Esophagus muscularis mucosa (tissue), 4 donors: ENCODE measurements at regions not wholly inside any gene's neighbourhood (a gene's known extent, or its start where the extent isn't known, plus 50 kb on each side); places are given as distances from the start of the nearest gene placed in this dataset.
A peak's percentile ranks its signal among the peaks of the same experiment; 100 is the strongest.
"Not testable (repeated sequence)": the region's sequence is repeated elsewhere in the genome, so short reads cannot be mapped to it uniquely, and the experiment has no call there.

Experiments used
- DNase-seq: peaks from one replicate; pipeline ENCODE4 v3.0.0-alpha.2; 2017; ENCODE audit errors: extremely low spot score
- H3K27ac ChIP-seq, 4 donors: fragments of 200-600 bp; sonication (generic); replicated peaks in 1 of 4; 1 replicate in 3 of 4; 2 replicates in 1 of 4; pipeline ENCODE4 v1.5.1; 2016 to 2019; ENCODE audit warnings: mild to moderate bottlenecking in 1 of 4
- H3K27me3 ChIP-seq, 4 donors: fragments of 200-600 bp; sonication (generic); one replicate each; pipeline versions ENCODE4 v1.5.1 to v1.6.0; 2016 to 2019
- H3K36me3 ChIP-seq, 4 donors: fragments of 200-600 bp; sonication (generic); one replicate each; pipeline ENCODE4 v1.5.1; 2016 to 2019
- H3K4me1 ChIP-seq, 4 donors: fragments of 200-600 bp; sonication (generic); one replicate each; pipeline ENCODE4 v1.5.1; 2016 to 2019
- H3K4me3 ChIP-seq, 4 donors: fragments of 200-600 bp; sonication (generic); 1 replicate in 2 of 4; 2 replicates in 2 of 4; pipeline ENCODE4 v1.5.1; 2016 to 2019; ENCODE audit warnings: mild to moderate bottlenecking in 4 of 4, moderate library complexity in 1 of 4
- H3K9me3 ChIP-seq, 4 donors: fragments of 200-600 bp; sonication (generic); 1 replicate in 3 of 4; 2 replicates in 1 of 4; pipeline ENCODE4 v1.5.1; 2016 to 2019
- EP300 ChIP-seq: sonication (generic); formaldehyde crosslinking; IDR thresholded peaks from one replicate; pipeline ENCODE4 v1.6.1; 2017; ENCODE audit warnings: antibody characterized with exemption
- POLR2A ChIP-seq: fragments of 450-650 bp; IDR thresholded peaks from one replicate; pipeline ENCODE4 v1.6.1; 2017; ENCODE audit warnings: antibody characterized with exemption, moderate library complexity, mild to moderate bottlenecking, low read depth
- POLR2AphosphoS5 ChIP-seq, 2 donors: sonication (generic); formaldehyde crosslinking; IDR thresholded peaks; one replicate each; pipeline ENCODE4 v1.6.1; 2017; ENCODE audit warnings: antibody characterized with exemption in 2 of 2
- WGBS: methylation state at CpG from one replicate; pipeline ENCODE4 v1.1.5; 2018; 5-methylcytosine and 5-hydroxymethylcytosine counted together
- intact Hi-C: fragments of 100-400 bp; cut with DNase I; formaldehyde crosslinking; loops from one replicate; pipeline ENCODE4 v1.15.1; 2023
- TF ChIP-seq, protein P1 (sequence below), 3 experiments: fragments of 200-600 bp in 2 of 3; fragments of 450-650 bp in 1 of 3; sonication (generic) in 2 of 3; IDR thresholded peaks; one replicate each; pipeline ENCODE4 v1.5.1; 2017 to 2019; ENCODE audit warnings: antibody characterized with exemption in 3 of 3, mild to moderate bottlenecking in 2 of 3, moderate library complexity in 1 of 3

DNA sequence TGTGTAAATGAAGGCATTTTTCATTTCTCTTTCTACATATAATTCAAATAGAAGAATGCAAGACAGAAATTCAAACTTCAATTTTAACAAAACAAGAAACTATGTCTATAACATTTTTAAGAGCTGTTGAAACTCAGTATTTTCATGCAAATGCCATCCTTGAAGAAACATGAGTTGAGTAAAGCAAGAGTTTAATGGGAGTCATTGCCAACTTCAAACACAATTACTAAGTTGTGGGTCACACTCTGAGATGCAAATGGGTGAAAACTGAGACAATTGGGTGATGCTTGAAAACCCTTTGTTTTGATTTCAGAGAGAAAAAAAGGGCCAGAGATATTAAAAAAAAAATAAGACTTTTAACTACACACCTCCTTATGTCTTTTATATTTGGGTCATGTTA is 865.9 kb downstream of the FAT4 start:
- H3K27me3 ChIP-seq, result no peaks in the 10 kb centered on the region
- H3K36me3 ChIP-seq, result no peaks in the 10 kb centered on the region
- no peak overlapping the region for H3K4me3 ChIP-seq
- intact Hi-C loops, result no loop called here
- peaks cover 0 to 37% (median 24%) of the 10 kb centered on the region in 4 donors for H3K4me1 ChIP-seq
- no peaks in the 10 kb centered on the region for H3K9me3 ChIP-seq
- no peak overlapping the region for H3K27ac ChIP-seq
- DNase-seq, result no peak
- TF ChIP-seq, protein P1, sequence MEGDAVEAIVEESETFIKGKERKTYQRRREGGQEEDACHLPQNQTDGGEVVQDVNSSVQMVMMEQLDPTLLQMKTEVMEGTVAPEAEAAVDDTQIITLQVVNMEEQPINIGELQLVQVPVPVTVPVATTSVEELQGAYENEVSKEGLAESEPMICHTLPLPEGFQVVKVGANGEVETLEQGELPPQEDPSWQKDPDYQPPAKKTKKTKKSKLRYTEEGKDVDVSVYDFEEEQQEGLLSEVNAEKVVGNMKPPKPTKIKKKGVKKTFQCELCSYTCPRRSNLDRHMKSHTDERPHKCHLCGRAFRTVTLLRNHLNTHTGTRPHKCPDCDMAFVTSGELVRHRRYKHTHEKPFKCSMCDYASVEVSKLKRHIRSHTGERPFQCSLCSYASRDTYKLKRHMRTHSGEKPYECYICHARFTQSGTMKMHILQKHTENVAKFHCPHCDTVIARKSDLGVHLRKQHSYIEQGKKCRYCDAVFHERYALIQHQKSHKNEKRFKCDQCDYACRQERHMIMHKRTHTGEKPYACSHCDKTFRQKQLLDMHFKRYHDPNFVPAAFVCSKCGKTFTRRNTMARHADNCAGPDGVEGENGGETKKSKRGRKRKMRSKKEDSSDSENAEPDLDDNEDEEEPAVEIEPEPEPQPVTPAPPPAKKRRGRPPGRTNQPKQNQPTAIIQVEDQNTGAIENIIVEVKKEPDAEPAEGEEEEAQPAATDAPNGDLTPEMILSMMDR (IDR thresholded peaks at IDR 0.05), result no peak
- no peak for TF ChIP-seq EP300
- no peak for TF ChIP-seq POLR2AphosphoS5 (IDR thresholded peaks at IDR 0.05)
- no peak for TF ChIP-seq POLR2A

DNA sequence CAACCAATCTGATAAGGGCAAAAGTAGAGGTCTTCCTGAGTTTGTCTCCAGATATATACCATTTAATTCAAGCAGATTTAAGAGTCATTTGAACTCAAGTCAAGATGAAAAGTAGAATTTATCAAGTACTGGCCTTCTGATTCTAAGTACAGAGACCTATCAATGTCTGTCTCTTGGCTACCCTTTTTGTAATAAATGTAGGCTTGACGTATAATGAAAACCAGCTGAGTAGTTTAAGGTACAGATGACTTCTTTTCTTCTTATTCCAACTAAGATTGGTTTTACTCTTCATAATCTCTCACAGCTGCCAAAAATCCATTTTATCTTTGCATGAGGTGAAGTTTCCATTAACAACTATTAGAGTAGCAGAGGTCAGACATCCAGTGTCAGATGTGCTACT is 867.6 kb downstream of the FAT4 start:
- Histone ChIP-seq H3K36me3 (no peaks in the 10 kb centered on the region), H3K4me3 (no peak overlapping the region), H3K4me1 (peaks cover 0 to 37% (median 24%) of the 10 kb centered on the region in 4 donors), H3K27ac (peak overlapping the region in 1 of 4 donors; percentile 12), H3K27me3 (no peaks in the 10 kb centered on the region), H3K9me3 (no peaks in the 10 kb centered on the region)
- DNase-seq, result no peak
- 39% methylated on average over 1 of the region's 1 CpG for WGBS
- intact Hi-C loops, result no loop called here
- no peak for TF ChIP-seq POLR2AphosphoS5 (IDR thresholded peaks at IDR 0.05)

DNA sequence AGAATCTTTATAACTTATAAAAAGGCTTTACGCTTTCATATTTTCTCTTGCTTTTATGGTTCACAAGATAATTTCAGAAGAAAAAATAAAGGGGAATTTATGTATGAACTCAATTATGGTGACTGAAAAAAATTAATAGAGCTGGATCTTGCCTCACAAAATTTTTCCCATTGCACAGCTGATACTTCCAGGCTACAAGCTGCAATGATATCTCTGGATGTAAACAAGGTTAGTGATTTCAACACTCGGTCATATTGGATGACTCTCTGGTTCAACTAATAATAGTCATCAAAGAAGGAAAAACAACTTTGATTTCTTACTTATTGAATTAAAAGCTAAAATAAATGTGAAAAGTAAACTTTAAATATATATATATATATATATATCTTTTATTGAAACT is 868.0 kb downstream of the FAT4 start:
- Histone ChIP-seq H3K4me1 (peaks cover 0 to 37% (median 24%) of the 10 kb centered on the region in 4 donors), H3K27me3 (no peaks in the 10 kb centered on the region), H3K36me3 (no peaks in the 10 kb centered on the region), H3K4me3 (no peak overlapping the region), H3K27ac (peak overlapping the region in 3 of 4 donors; percentile 10 to 51 (median 48)), H3K9me3 (no peaks in the 10 kb centered on the region)
- 73% methylated on average over 2 of the region's 2 CpGs for WGBS
- no peak for DNase-seq
- intact Hi-C loops, result no loop called here
- no peak for TF ChIP-seq POLR2A
- TF ChIP-seq POLR2AphosphoS5 (IDR thresholded peaks at IDR 0.05), result no peak
- no peak for TF ChIP-seq EP300

DNA sequence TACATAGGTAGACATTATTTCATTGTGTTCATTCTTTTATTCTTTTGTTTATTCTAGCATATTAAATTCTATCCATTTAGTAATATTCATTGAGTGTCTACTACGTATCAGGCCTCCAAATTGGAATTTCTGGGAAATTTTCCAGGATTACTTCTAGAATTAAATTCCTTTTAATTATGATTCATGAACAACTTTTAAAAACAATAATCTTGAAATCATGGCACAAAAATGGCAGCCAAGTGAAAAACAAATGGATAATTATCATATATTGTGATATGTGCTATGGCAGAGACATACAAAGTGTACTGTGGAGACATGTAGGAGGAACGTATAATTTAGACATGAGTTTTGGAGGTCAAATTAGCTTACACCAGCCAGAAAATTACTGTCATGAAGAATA is 868.5 kb downstream of the FAT4 start:
- intact Hi-C loops, result no loop called here
- Histone ChIP-seq H3K9me3 (no peaks in the 10 kb centered on the region), H3K27me3 (no peaks in the 10 kb centered on the region), H3K36me3 (no peaks in the 10 kb centered on the region), H3K27ac (peak overlapping the region; percentile 3 to 51 (median 29)), H3K4me3 (no peak overlapping the region), H3K4me1 (peaks cover 0 to 37% (median 24%) of the 10 kb centered on the region in 4 donors)
- TF ChIP-seq POLR2A (no peak), POLR2AphosphoS5 (IDR thresholded peaks at IDR 0.05) (no peak), EP300 (no peak)
- TF ChIP-seq, protein P1 (IDR thresholded peaks at IDR 0.05), result no peak
- 37% methylated on average over 2 of the region's 2 CpGs for WGBS
- DNase-seq, result no peak

DNA sequence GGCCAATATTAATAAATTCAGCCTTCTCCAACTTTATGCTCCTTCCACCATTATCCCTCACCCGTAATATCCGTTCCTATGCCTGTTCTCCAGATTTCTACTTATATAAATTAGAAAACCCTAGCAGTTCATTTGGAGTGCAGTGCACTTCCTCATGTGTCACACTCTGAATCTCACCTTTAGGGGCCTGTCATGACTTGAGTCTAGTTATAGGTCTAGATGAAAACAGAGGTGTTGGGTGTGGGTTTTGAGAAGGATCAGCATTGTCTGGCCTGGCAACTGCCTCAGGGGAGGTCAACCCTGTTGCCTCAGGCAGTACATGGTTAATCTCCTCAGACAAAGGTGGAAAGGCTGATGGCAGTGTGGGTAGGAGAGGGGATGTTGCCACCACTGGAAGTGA is 876.8 kb downstream of the FAT4 start:
- TF ChIP-seq POLR2A, result no peak
- no peak for TF ChIP-seq POLR2AphosphoS5 (IDR thresholded peaks at IDR 0.05)
- TF ChIP-seq EP300, result no peak
- TF ChIP-seq, protein P1 (IDR thresholded peaks at IDR 0.05), result no peak
- Histone ChIP-seq H3K4me3 (no peak overlapping the region), H3K27me3 (no peaks in the 10 kb centered on the region), H3K36me3 (no peaks in the 10 kb centered on the region), H3K27ac (no peak overlapping the region), H3K4me1 (no peaks in the 10 kb centered on the region), H3K9me3 (no peaks in the 10 kb centered on the region)
- no peak for DNase-seq
- intact Hi-C loops, result no loop called here
- 98% methylated on average over 2 of the region's 2 CpGs for WGBS

DNA sequence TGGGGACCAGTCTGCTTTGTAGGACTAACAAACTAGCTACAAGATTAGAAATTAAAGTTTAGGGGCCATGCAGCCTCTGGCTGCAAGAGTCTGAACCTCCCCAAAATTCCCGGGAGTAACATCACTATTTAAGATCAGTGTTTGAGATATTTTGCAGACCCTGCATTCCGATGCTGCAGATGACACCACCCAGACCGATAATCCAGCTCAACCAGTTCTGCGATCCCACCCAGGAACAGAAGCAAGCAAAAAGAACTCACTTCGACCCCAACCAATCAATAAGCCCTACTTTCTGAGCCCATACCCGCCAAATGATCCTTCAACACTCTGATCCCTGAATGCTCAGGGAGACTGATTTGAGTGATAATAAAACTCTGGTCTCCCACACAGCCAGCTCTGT is 877.8 kb downstream of the FAT4 start:
- Histone ChIP-seq H3K9me3 (no peaks in the 10 kb centered on the region), H3K4me1 (no peaks in the 10 kb centered on the region), H3K36me3 (no peaks in the 10 kb centered on the region), H3K27me3 (no peaks in the 10 kb centered on the region), H3K27ac (no peak overlapping the region), H3K4me3 (no peak overlapping the region)
- WGBS, result 92% methylated on average over 6 of the region's 6 CpGs
- DNase-seq, result no peak
- TF ChIP-seq POLR2A (no peak), POLR2AphosphoS5 (IDR thresholded peaks at IDR 0.05) (no peak), EP300 (no peak)
- TF ChIP-seq, protein P1 (IDR thresholded peaks at IDR 0.05), result no peak
- intact Hi-C loops, result no loop called here

DNA sequence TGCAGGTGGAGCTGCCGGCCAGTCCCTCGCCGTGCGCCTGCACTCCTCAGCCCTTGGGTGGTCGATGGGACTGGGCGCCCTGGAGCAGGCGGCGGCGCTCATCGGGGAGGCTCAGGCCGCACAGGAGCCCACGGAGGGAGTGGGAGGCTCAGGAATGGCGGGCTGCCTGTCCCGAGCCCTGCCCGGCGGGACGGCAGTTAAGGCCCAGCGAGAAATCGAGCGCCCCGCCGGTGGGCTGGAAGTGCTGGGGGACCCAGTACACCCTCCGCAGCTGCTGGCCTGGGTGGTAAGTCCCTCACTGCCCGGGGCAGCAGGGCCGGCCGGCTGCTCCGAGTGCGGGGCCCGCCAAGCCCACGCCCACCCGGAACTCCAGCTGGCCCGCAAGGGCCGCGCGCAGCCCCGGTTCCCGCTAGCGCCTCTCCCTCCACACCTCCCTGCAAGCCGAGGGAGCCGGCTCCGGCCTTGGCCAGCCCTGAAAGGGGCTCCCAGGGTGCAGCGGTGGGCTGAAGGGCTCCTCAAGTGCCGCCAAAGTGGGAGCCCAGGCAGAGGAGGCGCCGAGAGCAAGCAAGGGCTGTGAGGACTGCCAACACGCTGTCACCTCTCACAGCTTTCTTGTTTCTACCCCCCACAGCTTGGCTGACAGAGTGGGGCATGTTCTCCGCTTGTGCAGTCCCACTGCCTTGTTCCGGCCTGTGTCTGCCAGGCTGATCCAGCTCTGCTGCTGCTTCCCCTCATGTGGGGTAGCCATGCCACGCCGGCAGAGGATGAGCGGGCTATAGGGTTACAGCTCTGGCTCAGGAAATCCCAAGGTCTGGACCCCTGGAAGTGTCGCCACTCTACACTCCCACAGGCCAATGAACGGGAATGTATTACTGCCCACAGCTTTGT is 886.7 kb downstream of the FAT4 start:
- DNase-seq, H3K4me3 ChIP-seq, H3K9me3 ChIP-seq, H3K36me3 ChIP-seq, H3K4me1 ChIP-seq, H3K27ac ChIP-seq, intact Hi-C loops, H3K27me3 ChIP-seq: not testable (repeated sequence)
- WGBS, result 96% methylated on average over 24 of the region's 53 CpGs
